RWPE1 (cell line): ENCODE measurements at regions not wholly inside any gene's neighbourhood (a gene's known extent, or its start where the extent isn't known, plus 50 kb on each side); places are given as distances from the start of the nearest gene placed in this dataset.
"Not testable (repeated sequence)": the region's sequence is repeated elsewhere in the genome, so short reads cannot be mapped to it uniquely, and the experiment has no call there.

ENCODE experiments used
- CTCF ChIA-PET: fragments of 350-600 bp; sonication (Branson Sonifier 250); formaldehyde crosslinking; extraction: SDS; loops from one replicate; lab custom pipeline; 2021; lab: Yijun Ruan, JAX
- POLR2A ChIA-PET: fragments of 400-600 bp; formaldehyde crosslinking; extraction: SDS; loops from one replicate; lab custom pipeline; 2020; ENCODE audit warnings: antibody characterized with exemption; ENCODE audit not compliant: low non-redundant PET; lab: Yijun Ruan, JAX
- DNase-seq: peaks from one replicate; pipeline ENCODE4 v3.0.0; 2012; ENCODE audit warnings: low spot score
- H3K27ac ChIP-seq: fragments of 450-650 bp; 2 replicates; pipeline ENCODE4 v1.5.1; 2017
- TF ChIP-seq, protein P1 (sequence below): fragments of 450-650 bp; conservative IDR thresholded peaks from 2 replicates; pipeline ENCODE4 v1.5.1; 2017; ENCODE audit warnings: low read depth, mild to moderate bottlenecking

DNA sequence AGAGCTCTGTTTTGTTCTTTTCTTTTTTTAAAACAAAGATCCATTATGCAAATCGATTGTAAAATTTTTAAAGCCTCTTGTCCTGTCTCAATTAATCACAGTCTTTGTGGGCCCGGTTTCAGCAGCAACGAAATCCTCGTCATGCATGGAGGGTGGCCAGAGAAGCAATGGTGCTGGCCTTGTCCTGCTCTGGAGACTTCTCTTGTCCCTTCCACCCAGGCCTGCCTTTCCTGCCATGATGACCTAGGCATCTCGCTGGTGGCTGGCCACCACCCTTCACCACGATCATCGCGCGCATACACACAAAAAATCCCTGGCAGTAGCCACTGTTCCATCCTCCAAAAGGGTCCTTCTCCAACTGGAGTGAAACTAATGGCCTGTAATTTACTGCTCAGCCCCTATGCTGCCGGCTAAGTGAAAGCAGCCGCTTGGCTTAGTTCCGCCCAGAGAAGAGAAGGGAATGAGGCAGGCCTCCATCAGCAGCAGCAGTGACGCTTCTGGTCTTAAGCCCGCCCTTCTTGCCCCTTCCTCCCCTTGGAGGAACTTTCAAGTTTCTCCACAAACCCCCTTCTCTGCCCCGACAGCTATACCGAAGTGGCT, 309.5 kb downstream of the NPHP4 start:
- ChIA-PET POLR2A (no interaction called here), CTCF (no interaction called here)
- DNase-seq: no peak
- TF ChIP-seq, protein P1, sequence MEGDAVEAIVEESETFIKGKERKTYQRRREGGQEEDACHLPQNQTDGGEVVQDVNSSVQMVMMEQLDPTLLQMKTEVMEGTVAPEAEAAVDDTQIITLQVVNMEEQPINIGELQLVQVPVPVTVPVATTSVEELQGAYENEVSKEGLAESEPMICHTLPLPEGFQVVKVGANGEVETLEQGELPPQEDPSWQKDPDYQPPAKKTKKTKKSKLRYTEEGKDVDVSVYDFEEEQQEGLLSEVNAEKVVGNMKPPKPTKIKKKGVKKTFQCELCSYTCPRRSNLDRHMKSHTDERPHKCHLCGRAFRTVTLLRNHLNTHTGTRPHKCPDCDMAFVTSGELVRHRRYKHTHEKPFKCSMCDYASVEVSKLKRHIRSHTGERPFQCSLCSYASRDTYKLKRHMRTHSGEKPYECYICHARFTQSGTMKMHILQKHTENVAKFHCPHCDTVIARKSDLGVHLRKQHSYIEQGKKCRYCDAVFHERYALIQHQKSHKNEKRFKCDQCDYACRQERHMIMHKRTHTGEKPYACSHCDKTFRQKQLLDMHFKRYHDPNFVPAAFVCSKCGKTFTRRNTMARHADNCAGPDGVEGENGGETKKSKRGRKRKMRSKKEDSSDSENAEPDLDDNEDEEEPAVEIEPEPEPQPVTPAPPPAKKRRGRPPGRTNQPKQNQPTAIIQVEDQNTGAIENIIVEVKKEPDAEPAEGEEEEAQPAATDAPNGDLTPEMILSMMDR: no peak
- no peak overlapping the region for H3K27ac ChIP-seq

GRCh38 chr1:5681654-5682053, 310.6 kb downstream of the NPHP4 start:
- TF ChIP-seq, protein P1: no peak
- POLR2A ChIA-PET: no interaction called here
- no peak overlapping the region for H3K27ac ChIP-seq
- no peak for DNase-seq
- CTCF ChIA-PET: no interaction called here

GRCh38 chr1:5680600-5680999, 311.6 kb downstream of the NPHP4 start:
- CTCF ChIA-PET: no interaction called here

GRCh38 chr1:5678759-5679158, 313.5 kb downstream of the NPHP4 start:
- ChIA-PET POLR2A (no interaction called here), CTCF (no interaction called here)
- H3K27ac ChIP-seq: no peak overlapping the region
- TF ChIP-seq, protein P1: no peak
- DNase-seq: no peak

More at GRCh38 chr1:5680600-5680999, 311.6 kb downstream of the NPHP4 start:
- TF ChIP-seq, protein P1: no peak
- no peak overlapping the region for H3K27ac ChIP-seq
- POLR2A ChIA-PET: no interaction called here
- DNase-seq: no peak

- POLR2A ChIA-PET, H3K27ac ChIP-seq, CTCF ChIA-PET, DNase-seq: not testable (repeated sequence)
These were observed 319.9 kb downstream of the NPHP4 start for GRCh38 chr1:5672355-5672754.

GRCh38 chr1:5670590-5671350, 321.5 kb downstream of the NPHP4 start:
- POLR2A ChIA-PET: no interaction called here
- CTCF ChIA-PET: no interaction called here
- H3K27ac ChIP-seq: no peak overlapping the region
- no peak for DNase-seq
- TF ChIP-seq, protein P1: no peak
